GM19468 (cell line): ENCODE measurements at regions not wholly inside any gene's neighbourhood (a gene's known extent, or its start where the extent isn't known, plus 50 kb on each side); places are given as distances from the start of the nearest gene placed in this dataset.

Source experiments
- ATAC-seq: cut with Tn5 transposase; IDR thresholded peaks from one replicate; pipeline ENCODE4 v1.9.1; 2021; ENCODE audit warnings: mild to moderate bottlenecking, moderate library complexity, moderate number of reproducible peaks; ENCODE audit not compliant: unreplicated experiment; ENCODE audit errors: extremely low read depth

DNA sequence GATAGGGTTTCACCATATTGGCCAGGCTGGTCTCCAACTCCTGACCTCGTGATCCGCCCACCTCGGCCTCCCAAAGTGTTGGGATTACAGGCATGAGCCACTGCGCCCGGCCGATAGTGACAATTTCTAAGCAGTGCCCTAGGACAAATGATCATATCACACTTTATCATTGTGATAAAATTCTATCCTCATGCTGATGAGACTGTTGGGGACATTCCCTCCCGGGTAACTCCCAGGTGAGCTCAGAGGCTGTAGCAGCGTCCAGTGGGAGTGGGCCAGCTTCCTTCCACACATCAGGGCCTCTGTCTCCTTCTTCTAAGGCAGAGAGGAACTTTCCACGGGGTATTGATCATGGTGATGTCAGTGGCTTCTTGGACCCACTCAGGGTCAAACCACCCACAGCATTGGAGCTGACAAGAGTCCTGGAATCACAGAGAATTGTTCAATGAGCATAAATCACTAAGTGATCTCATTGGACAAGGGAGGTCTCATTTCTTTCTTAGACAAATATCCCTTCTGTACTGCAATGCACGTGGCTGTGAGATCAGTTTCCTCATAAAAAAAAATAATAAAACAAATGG is 256.1 kb downstream of the KLF6 start:
- ATAC-seq = no peak

DNA sequence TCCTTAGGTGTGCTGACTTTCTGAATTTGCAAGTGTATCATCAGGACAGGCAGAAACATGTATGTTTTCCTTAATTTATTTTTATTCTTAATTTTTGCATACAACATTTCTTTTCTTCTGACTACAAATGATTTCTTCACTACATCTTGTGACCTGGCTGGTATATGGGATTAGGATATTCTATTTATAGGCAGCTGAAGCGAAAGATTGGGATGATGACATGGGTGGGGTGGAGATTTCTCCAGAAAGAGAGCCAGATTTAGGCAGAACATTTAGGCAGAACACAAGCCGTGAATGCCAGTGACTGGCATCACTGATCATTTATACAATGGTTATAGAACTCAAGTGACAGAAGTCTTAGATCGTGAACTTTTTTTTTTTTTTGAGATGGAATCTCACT is 256.7 kb downstream of the KLF6 start:
- ATAC-seq = no peak

DNA sequence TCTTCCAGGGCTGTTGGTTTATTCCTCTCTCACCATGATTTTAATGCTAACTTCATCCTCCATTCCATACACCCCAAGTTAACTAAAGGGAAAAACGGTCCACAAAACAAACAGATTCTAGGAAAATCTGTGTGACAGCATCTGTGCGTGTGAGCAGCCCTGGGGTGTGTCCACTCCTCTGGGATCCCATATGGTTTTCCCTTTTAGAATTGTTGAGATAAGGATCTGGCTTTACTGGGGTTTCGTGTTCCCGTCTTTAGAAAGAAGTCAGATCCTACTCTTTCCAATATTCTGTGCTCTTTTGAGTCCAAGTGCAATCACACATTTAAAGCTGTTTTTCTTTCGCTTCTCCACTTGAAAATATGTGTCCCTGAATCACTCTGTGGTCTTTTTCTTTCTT is 257.1 kb downstream of the KLF6 start:
- ATAC-seq = no peak

DNA sequence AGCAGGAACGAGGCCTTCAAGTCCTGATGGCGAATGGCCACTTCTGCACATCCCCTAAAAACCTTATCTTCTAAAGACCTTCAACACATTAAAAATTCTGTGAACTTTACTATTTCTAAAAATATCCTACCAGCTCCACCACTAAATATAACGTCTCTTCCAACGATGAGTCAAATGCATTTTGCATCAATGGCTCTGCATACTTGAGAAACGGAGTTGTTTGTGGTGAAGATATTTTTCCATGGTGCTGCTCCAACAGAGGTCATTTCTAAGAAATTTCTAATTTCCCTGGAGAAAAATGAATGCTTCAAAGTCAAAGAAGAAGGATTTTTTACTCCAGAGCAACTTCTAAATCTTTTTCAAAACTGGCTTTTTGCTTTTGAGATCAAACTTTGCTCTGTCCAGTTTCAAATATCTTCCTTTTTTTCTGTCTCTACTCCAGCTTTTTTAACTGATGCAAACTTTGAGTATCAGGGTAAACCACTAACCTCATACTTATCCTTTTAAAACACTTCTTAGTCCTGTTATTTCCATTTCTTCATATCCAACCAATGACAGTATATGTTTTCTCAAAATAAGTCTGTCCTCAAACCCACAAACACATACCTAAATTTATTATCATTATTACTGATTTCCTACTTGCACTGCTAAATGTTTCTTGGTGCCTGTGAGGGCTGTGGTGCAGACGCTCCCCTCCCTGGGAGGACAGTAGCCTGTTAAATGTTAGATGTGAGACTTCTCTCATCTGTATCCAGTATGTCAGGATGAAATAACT is 258.1 kb downstream of the KLF6 start:
- ATAC-seq = no peak

DNA sequence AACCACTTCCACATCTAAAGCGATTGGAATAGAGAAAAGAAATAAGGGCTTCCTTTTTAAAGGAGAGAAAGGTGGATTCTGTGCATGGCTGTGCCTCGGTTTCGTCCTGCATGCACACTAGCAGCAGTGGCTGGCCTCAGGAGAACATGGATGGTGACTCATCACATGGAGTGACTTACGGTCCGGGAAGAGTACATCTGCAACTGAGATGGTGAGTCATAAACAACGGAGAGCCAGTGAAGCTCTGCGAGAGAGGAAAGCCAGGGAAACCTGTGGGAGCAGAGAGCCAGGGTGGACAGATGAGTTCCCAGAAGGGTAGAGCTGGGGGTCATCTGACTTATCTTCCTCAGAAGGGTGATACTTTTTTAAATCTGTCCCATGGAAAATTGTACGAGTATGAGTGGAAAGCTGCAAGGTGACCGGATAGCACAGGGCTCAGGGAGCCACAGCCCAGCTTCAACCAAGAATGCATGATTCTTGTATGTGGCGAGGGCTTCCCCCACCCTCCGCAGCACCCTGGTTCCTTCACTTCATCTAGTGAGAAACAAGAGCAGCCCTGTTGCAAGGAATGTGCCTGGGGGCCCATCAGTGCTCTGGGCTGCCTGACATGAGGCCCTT is 259.1 kb downstream of the KLF6 start:
- ATAC-seq = no peak

DNA sequence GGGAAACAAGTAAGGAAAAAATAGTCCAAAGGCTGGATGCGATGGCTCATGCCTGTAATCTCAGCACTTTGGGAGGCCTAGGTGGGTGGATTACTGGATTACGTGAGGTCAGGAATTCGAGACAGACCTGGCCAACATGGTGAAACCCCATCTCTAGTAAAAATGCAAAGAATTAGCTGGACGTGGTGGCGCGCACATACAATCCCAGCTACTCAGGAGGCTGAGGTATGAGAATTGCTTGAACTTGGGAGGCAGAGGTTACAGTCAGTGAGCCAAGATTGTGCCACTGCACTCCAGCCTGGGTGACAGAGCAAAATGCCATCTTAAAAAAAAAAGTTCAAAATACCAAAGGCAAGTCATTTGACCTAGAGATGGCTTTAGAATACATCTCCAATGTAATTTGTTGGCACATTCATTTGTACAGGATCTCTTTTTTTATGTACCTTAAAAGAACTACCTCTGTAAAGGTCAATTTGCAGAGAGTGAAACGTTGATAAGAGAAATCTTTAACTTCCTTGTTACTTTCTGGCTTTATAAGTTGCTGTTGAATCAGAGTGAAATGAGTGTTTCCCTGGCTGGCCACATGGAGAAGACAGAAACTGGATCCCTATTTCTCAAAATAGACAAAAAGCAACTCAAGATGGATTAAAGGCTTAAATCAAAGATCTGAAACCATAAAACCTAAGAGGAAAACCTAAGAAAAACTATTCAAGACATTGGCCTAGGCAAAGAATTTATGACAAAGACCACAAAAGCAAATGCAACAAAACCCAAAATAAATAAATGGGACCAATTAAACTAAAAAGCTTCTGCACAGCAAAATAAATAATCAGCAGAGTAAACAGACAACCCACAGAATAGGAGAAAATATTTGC is 260.7 kb downstream of the KLF6 start:
- ATAC-seq = no peak

DNA sequence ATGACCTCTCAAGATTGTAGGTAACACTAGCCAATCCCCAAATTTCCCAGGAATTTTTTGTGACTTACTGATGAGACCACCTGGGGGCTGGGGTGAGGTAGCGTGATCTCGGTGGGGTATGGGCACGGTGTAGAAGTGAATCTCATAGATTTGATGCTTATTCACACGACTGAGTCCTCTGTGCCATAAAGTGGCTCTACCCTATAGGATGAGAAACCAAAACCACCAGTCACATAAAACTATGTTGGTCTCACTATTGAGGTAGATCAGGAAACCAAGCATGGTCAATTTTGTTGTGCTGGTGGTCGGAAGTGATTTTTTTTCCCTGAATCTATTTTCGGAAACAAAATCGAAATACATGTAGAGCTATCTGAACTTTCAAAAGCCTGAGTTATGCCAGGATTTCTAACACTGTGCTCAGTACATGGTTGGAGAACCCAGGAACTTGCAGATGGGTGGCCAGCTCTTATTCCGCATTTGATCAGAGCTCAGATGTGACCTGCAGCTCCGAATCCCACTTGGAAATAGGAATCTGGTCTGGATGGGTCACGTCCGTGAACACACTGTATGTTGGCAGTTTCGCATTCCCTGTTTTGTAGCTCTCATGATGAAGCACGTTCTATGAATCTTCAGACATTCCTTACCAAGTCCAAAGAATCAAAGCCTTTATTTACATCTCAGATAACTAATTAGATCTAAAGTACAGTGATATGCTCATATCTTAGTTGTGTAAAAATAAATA is 261.5 kb downstream of the KLF6 start:
- no peak for ATAC-seq

DNA sequence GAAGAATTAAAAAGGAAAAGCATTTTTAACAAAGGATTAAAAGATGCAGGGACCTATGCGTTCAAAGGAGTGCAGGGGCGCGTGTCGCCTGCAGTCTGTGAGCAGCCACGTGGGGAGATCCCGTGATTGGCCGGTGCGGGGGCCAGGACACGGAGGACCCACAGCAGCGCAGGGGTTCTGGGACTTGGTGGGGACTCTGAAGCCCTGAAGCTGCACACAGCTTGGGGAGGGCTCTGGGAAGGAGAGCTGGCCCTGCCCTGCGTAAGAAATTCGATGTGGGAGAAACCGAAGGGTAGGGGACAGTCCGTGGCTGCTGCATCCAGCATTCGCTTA is 268.1 kb downstream of the KLF6 start:
- no peak for ATAC-seq

DNA sequence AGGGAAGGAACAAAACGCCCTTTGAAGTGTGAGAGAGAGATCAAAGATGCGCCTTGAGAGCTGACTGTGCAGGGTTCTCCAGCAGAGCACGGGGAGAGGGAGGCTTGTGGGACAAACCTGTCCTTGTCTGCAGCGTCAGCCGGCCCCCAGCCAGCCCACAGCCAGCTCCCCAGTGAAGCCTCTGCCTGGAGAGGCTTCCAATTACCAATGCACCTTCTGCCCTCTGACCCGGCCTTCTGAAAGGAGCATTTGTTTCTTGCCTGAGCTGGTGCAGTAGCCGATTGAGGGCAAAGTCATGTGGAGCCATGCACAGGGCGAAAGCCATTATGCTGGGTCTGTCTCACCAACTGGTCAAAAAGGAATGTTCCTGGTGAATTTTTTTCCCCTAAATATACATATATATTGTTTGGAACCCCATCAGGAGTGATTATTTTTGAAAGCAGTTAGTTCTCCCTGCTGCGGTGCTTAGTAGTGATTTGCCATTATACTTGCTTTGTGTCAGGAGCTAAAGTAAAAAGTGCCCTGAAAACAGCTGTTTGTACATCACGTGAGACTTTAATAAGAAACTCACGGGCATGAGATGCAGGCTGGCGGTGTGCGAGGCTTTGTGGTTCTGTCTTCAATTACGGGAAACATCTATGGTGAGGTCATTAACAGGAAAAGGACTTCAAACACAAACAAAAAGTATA is 268.6 kb downstream of the KLF6 start:
- no peak for ATAC-seq

DNA sequence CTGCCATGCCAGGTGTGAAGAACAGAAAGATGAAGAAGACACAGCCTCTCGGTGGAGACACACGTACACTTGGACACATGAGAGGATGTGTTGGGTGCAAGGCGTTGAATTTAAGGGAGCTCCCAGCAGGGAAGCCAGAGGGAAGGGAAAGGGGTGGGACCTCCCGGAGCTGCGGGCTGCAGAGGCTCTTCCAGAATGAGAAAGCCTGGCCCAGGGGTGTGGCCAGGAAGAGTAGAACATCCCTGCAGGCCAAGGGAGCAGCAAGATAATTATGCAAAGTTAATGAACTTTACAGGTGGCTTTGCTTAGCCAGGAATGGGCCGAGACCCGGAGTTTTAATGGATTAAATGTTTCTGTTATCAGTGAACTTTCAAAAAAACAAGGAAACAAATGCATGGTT is 270.3 kb downstream of the KLF6 start:
- no peak for ATAC-seq

DNA sequence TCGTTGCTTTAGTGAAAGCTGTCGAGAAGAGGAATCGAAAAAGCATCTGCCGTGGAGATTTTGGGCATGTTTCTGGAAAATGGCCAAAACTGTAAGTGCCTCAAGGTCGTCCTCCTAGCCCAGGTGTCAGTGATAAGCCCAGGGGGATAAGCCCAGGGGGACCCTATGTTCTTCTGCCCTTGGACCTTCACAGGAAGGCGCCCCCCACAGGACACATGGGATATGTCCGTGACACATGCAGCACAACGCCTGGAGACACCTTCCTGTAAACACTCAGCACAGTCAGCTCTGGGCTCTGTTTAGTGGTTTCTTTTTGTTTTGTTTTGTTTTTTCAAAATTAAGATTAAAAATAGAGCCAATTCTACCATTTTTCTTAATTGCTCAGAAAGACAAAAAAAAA is 272.7 kb downstream of the KLF6 start:
- ATAC-seq = no peak

DNA sequence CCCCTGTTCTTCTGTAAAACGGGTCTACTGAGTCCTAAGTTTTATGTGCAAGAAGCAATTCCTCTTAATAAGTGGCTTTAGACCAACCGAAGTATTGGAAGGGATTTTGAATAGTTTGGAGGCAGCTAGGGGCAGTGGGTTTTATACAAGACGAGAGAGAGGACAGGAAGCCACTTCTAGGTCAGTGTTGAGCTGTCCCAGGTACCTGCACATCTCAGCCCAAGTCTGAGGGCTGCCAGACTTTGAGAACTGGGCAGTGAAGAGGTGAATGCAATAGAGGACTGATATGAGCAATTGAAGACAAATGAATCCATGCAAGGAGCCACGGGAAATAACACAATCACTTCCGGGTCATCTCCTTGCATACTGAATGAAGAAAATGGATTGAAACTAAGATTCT is 273.5 kb downstream of the KLF6 start:
- ATAC-seq = no peak

DNA sequence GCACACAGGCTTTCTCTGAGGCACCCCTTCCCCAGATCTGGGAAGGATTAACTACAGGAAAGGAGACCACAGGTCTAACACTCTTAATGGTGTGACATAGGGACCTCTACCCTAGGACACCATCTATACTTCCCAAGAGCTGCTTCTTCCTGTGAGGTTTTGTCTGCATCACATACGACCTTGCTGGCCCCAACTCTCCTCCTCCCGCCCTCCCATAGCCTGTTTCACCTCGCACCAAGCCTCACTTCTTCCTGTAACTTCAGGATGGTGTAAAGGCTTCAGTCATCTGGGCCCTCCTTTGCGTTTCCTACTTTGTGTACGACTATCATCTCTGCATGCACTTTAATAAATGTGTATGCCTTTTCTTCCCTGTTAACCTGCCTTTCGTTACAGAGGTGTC is 274.3 kb downstream of the KLF6 start:
- ATAC-seq = no peak

DNA sequence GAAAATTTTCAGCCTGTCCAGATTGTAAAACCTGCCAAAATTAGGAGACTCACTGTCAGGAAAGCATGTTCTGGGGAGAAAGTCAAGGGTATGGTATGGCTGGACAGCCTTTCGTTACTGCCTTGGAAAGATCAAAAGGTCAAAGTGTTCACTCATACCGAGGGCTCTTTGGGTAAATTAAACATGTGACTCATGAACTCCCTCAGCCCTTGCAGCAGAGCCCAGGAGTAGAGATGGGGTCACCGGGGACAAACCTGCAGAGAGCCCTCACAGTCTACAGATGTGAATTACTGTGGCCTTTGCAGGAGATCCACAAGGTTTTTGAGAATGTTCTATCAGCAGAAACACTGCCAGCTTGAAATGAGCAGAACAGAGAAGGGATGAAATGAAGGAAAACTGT is 275.7 kb downstream of the KLF6 start:
- no peak for ATAC-seq

DNA sequence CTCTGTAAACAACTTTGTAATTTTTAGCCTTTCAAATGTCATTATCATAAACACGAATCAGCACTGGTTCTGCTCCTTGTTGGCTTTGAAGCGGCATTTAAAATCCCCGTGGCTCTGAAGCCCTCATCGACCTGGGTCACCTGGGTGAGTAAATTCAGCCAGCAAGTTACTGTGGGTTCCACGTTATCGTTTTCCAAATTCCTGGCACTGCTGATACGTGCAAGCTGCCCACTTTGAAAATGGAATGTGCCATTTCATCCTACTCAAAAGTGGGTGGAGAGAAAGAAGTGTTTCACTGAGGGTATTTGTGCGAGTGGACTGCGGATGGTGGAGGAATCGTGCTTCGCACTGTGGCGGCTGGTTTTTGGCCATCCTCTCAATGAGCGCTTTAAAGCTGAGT is 281.7 kb downstream of the KLF6 start:
- no peak for ATAC-seq

DNA sequence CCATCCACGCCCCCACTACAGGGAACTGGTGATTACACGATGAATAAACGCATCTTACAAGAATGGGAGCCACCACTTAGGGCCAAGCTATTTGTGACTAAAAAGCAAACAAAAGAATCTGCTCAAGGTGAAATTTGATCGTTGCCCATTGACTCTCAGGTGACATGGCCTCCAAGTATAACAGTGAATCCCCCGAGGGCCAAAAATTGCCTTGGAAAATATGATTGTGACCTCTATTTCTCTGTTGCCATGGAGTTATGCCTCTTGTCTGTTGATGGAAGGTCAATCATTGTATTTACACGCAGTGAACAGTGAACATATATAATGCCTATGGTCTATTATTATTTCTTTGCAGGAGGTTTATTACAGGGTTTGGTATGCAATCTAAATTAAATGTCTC is 282.3 kb downstream of the KLF6 start:
- ATAC-seq = no peak

DNA sequence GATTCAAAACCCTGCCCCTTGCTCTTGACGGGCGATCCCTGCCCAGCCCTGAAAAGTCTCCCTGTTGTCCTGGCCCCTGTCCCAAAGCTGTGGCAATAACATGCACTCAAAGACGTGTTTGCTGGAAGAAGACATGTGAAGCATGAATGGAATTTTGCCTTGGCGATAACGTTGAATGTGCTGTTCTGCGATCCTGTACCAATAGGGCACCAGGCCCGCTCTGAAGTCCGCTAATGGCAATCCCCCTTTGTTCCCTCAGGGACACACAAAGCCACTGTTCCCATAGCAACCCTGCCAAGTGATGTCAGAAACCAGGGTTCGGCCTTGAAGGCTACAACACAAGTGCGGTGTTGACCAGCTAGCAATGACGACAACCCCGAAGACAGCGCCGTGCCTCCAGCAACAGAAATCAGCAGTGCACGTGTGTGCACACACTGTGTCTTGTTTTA is 284.6 kb downstream of the KLF6 start:
- ATAC-seq = no peak

DNA sequence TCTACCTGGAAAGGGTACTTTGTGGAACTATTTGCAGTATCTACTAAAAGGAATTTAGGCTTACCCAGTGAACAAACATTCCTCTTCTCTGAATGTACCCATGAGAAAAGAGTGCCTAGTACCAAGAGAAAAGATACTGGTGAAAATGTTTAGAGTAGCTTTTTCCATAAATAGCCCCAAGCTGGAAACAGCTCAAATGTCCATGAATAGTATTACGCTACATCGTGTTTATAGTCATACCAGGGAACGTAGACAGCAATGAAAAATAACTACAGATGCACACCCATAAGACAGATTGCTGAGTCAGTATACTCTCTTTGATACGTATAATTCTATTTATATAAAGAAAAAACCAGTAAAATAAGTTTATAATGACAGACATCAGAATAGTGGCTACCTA is 285.9 kb downstream of the KLF6 start:
- no peak for ATAC-seq

DNA sequence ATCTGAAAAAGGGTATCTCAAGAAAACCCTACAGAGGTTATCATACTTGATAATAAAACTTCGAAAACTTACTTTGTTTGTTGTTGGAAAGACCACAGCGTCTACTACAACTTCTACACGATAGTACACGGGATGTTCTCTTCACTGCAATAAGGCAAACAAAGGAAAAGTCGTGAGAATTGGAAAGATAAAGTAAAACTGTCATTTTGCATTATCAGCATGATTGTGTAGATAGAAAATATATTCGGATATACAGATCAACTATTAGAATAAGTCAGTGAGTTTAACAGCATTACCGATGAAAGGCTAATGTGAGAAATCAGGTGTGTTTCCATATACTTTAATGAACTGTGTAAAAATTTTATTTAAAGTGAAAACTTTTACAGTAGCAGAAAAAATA is 287.4 kb downstream of the KLF6 start:
- ATAC-seq = no peak

DNA sequence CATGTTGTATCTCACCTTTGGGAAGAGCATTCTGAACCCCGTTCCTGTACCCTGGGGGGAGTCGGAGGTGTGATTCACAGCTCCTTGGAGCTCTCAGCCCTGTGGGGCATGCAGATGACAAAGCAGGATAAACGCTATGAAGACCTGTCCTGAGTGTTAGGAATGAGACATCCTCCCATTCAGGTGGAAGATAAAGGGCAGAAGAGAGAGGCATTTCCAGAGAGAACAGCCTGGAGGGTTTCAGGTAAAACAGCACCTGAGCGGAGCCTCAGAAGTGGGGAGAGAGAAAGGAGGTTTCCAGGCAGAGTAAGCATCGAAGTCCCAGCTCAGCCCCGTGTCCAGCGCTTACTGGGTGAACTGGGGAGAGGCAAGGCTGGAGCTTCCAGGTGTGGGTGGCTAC is 288.9 kb downstream of the KLF6 start:
- no peak for ATAC-seq
